Right lobe of liver (tissue), 4 donors: ENCODE measurements at regions not wholly inside any gene's neighbourhood (a gene's known extent, or its start where the extent isn't known, plus 50 kb on each side); places are given as distances from the start of the nearest gene placed in this dataset.

Source experiments
- CTCF ChIP-seq, 4 donors: fragments of 200-600 bp in 3 of 4; fragments of 450-650 bp in 1 of 4; IDR thresholded peaks; one replicate each; pipeline versions ENCODE4 v1.5.1 to v1.8.0; 2016 to 2022; ENCODE audit warnings: antibody characterized with exemption in 4 of 4, mild to moderate bottlenecking in 2 of 4
- POLR2A ChIP-seq: fragments of 450-650 bp; IDR thresholded peaks from one replicate; pipeline ENCODE4 v1.6.1; 2017; ENCODE audit warnings: antibody characterized with exemption, mild to moderate bottlenecking
- donor health status: DM: no; HTN: no; CAD: no.
- donor health status: DM: no; HTN: no; CAD: no.
- donor health status: DM: no; HTN: yes; CAD: no.

- TF ChIP-seq CTCF (IDR thresholded peaks at IDR 0.05), result no peak
- no peak for TF ChIP-seq POLR2A
These were observed 757.0 kb downstream of the BRINP1 start for GRCh38 chr9:118612201-118612600.
